Vagina (tissue), 2 donors: ENCODE measurements at regions not wholly inside any gene's neighbourhood (a gene's known extent, or its start where the extent isn't known, plus 50 kb on each side); places are given as distances from the start of the nearest gene placed in this dataset.

Experiments used
- POLR2A ChIP-seq, 2 donors: fragments of 450-650 bp; IDR thresholded peaks; one replicate each; pipeline ENCODE4 v1.6.1; 2017; ENCODE audit warnings: antibody characterized with exemption in 2 of 2, mild to moderate bottlenecking in 2 of 2, moderate library complexity in 2 of 2
- TF ChIP-seq, protein P1 (sequence below), 3 experiments: fragments of 450-650 bp in 2 of 3; fragments of 200-600 bp in 1 of 3; sonication (generic) in 1 of 3; IDR thresholded peaks; one replicate each; pipeline ENCODE4 v1.5.1; 2017 to 2019; ENCODE audit warnings: antibody characterized with exemption in 3 of 3, mild to moderate bottlenecking in 2 of 3, moderate library complexity in 2 of 3

DNA sequence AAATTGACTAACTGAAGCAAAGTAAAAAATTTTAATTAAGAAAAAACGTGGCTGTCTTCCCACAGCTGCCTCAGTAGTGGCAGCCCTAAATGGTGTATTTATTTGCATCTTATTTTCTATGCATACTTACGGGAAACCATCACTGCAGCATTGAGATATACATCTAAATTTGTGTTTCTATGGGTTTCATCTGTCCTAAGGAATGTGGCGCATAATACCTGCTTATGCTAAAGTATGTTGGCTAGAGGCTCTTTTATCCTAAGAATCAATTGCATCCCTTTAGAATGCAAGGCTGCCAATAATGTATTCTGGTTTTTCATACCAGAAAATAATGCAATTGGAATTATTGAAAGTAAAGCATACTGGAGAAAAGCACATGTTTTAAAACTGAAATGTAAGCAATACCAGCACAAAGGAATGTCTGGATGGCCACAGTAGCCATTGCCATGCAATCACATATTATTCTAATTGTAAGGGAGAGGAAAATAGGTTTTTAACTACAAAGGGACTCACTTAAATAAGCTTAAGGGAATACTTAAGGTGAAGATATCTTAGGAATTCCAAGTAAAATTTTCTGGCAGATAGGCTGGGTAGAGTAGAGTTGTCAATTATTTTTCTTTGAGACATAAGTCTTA lies 834.5 kb upstream of the NECTIN3 start:
- TF ChIP-seq, protein P1, sequence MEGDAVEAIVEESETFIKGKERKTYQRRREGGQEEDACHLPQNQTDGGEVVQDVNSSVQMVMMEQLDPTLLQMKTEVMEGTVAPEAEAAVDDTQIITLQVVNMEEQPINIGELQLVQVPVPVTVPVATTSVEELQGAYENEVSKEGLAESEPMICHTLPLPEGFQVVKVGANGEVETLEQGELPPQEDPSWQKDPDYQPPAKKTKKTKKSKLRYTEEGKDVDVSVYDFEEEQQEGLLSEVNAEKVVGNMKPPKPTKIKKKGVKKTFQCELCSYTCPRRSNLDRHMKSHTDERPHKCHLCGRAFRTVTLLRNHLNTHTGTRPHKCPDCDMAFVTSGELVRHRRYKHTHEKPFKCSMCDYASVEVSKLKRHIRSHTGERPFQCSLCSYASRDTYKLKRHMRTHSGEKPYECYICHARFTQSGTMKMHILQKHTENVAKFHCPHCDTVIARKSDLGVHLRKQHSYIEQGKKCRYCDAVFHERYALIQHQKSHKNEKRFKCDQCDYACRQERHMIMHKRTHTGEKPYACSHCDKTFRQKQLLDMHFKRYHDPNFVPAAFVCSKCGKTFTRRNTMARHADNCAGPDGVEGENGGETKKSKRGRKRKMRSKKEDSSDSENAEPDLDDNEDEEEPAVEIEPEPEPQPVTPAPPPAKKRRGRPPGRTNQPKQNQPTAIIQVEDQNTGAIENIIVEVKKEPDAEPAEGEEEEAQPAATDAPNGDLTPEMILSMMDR (IDR thresholded peaks at IDR 0.05) = no peak
- no peak for TF ChIP-seq POLR2A (IDR thresholded peaks at IDR 0.05)
